Esophagus muscularis mucosa (tissue), 4 donors: ENCODE measurements at regions not wholly inside any gene's neighbourhood (a gene's known extent, or its start where the extent isn't known, plus 50 kb on each side); places are given as distances from the start of the nearest gene placed in this dataset.

ENCODE experiments used
- DNase-seq: peaks from one replicate; pipeline ENCODE4 v3.0.0-alpha.2; 2017; ENCODE audit errors: extremely low spot score
- H3K27ac ChIP-seq, 4 donors: fragments of 200-600 bp; sonication (generic); replicated peaks in 1 of 4; 1 replicate in 3 of 4; 2 replicates in 1 of 4; pipeline ENCODE4 v1.5.1; 2016 to 2019; ENCODE audit warnings: mild to moderate bottlenecking in 1 of 4
- H3K27me3 ChIP-seq, 4 donors: fragments of 200-600 bp; sonication (generic); one replicate each; pipeline versions ENCODE4 v1.5.1 to v1.6.0; 2016 to 2019
- H3K36me3 ChIP-seq, 4 donors: fragments of 200-600 bp; sonication (generic); one replicate each; pipeline ENCODE4 v1.5.1; 2016 to 2019
- H3K4me1 ChIP-seq, 4 donors: fragments of 200-600 bp; sonication (generic); one replicate each; pipeline ENCODE4 v1.5.1; 2016 to 2019
- H3K4me3 ChIP-seq, 4 donors: fragments of 200-600 bp; sonication (generic); 1 replicate in 2 of 4; 2 replicates in 2 of 4; pipeline ENCODE4 v1.5.1; 2016 to 2019; ENCODE audit warnings: mild to moderate bottlenecking in 4 of 4, moderate library complexity in 1 of 4
- H3K9me3 ChIP-seq, 4 donors: fragments of 200-600 bp; sonication (generic); 1 replicate in 3 of 4; 2 replicates in 1 of 4; pipeline ENCODE4 v1.5.1; 2016 to 2019
- CTCF ChIP-seq, 3 experiments: fragments of 200-600 bp in 2 of 3; fragments of 450-650 bp in 1 of 3; sonication (generic) in 2 of 3; IDR thresholded peaks; one replicate each; pipeline ENCODE4 v1.5.1; 2017 to 2019; ENCODE audit warnings: antibody characterized with exemption in 3 of 3, mild to moderate bottlenecking in 2 of 3, moderate library complexity in 1 of 3
- EP300 ChIP-seq: sonication (generic); formaldehyde crosslinking; IDR thresholded peaks from one replicate; pipeline ENCODE4 v1.6.1; 2017; ENCODE audit warnings: antibody characterized with exemption
- POLR2A ChIP-seq: fragments of 450-650 bp; IDR thresholded peaks from one replicate; pipeline ENCODE4 v1.6.1; 2017; ENCODE audit warnings: antibody characterized with exemption, moderate library complexity, mild to moderate bottlenecking, low read depth
- POLR2AphosphoS5 ChIP-seq, 2 donors: sonication (generic); formaldehyde crosslinking; IDR thresholded peaks; one replicate each; pipeline ENCODE4 v1.6.1; 2017; ENCODE audit warnings: antibody characterized with exemption in 2 of 2
- WGBS: methylation state at CpG from one replicate; pipeline ENCODE4 v1.1.5; 2018; 5-methylcytosine and 5-hydroxymethylcytosine counted together
- intact Hi-C: fragments of 100-400 bp; cut with DNase I; formaldehyde crosslinking; loops from one replicate; pipeline ENCODE4 v1.15.1; 2023

GRCh38 chr5:174354571-174354970, 309.1 kb downstream of the NSG2 start:
- Histone ChIP-seq H3K36me3 (no peaks in the 10 kb centered on the region), H3K27ac (no peak overlapping the region), H3K27me3 (no peaks in the 10 kb centered on the region), H3K9me3 (no peaks in the 10 kb centered on the region), H3K4me1 (peaks cover 0 to 12% (median 5%) of the 10 kb centered on the region in 4 donors), H3K4me3 (no peak overlapping the region)
- DNase-seq: no peak
- intact Hi-C loops: no loop called here
- WGBS: 63% methylated on average over 5 of the region's 5 CpGs
- TF ChIP-seq EP300 (no peak), POLR2A (no peak), CTCF (IDR thresholded peaks at IDR 0.05) (no peak), POLR2AphosphoS5 (IDR thresholded peaks at IDR 0.05) (no peak)

- H3K27ac ChIP-seq: no peak overlapping the region
- no peaks in the 10 kb centered on the region for H3K27me3 ChIP-seq
- peak; percentile 9 to 24 for TF ChIP-seq POLR2AphosphoS5 (IDR thresholded peaks at IDR 0.05)
- no peak for TF ChIP-seq POLR2A
- intact Hi-C loops: no loop called here
- no peak overlapping the region for H3K4me3 ChIP-seq
- H3K4me1 ChIP-seq: peaks cover 0 to 12% (median 5%) of the 10 kb centered on the region in 4 donors
- H3K9me3 ChIP-seq: no peaks in the 10 kb centered on the region
- WGBS: 81% methylated on average over 2 of the region's 2 CpGs
- DNase-seq: no peak
- no peaks in the 10 kb centered on the region for H3K36me3 ChIP-seq
Measured at GRCh38 chr5:174355208-174355612, 309.7 kb downstream of the NSG2 start.

DNA sequence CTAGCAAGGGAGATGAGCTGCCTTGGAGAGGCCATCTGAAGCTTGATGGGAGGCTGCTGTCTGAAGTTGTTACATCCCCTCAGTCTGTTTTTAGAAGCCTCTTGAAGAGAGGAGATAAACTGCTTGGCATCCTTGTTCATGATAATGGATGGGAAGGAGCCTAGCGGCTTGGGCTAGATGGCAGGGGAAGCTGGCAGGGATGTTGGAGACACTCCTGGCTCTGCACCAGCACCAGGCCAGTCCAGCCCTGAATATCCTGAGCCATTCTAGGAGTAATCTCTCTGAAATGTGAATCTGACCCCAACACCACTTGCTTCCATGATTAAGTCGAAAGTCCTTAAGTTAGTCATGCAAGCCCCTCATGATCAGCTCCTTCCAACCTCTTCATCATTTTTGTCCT, 310.5 kb downstream of the NSG2 start:
- intact Hi-C loops: no loop called here
- Histone ChIP-seq H3K4me1 (peaks cover 0 to 12% (median 5%) of the 10 kb centered on the region in 4 donors), H3K9me3 (no peaks in the 10 kb centered on the region), H3K4me3 (no peak overlapping the region), H3K27me3 (no peaks in the 10 kb centered on the region), H3K36me3 (no peaks in the 10 kb centered on the region), H3K27ac (no peak overlapping the region)
- TF ChIP-seq CTCF (IDR thresholded peaks at IDR 0.05) (no peak), POLR2AphosphoS5 (IDR thresholded peaks at IDR 0.05) (no peak), EP300 (no peak), POLR2A (no peak)
- WGBS: 100% methylated on average over 2 of the region's 2 CpGs
- DNase-seq: no peak

GRCh38 chr5:174356536-174356935, 311.0 kb downstream of the NSG2 start:
- DNase-seq: no peak
- 88% methylated on average over 2 of the region's 2 CpGs for WGBS
- intact Hi-C loops: no loop called here

GRCh38 chr5:174358276-174358675, 312.8 kb downstream of the NSG2 start:
- H3K36me3 ChIP-seq: no peaks in the 10 kb centered on the region
- peaks cover 0 to 12% (median 5%) of the 10 kb centered on the region in 4 donors for H3K9me3 ChIP-seq
- no peaks in the 10 kb centered on the region for H3K27me3 ChIP-seq
- H3K4me1 ChIP-seq: peaks cover 0 to 12% (median 5%) of the 10 kb centered on the region in 4 donors
- no peak for DNase-seq
- intact Hi-C loops: no loop called here
- TF ChIP-seq POLR2A: no peak
- TF ChIP-seq CTCF (IDR thresholded peaks at IDR 0.05): no peak
- TF ChIP-seq POLR2AphosphoS5 (IDR thresholded peaks at IDR 0.05): no peak
- TF ChIP-seq EP300: no peak
- H3K4me3 ChIP-seq: no peak overlapping the region
- 83% methylated on average over 3 of the region's 3 CpGs for WGBS
- no peak overlapping the region for H3K27ac ChIP-seq

More at GRCh38 chr5:174356536-174356935, 311.0 kb downstream of the NSG2 start:
- Histone ChIP-seq H3K4me1 (peaks cover 0 to 12% (median 5%) of the 10 kb centered on the region in 4 donors), H3K27ac (no peak overlapping the region), H3K4me3 (no peak overlapping the region), H3K36me3 (no peaks in the 10 kb centered on the region), H3K9me3 (no peaks in the 10 kb centered on the region), H3K27me3 (no peaks in the 10 kb centered on the region)
- TF ChIP-seq POLR2AphosphoS5 (IDR thresholded peaks at IDR 0.05) (no peak), CTCF (IDR thresholded peaks at IDR 0.05) (no peak), POLR2A (no peak), EP300 (no peak)
